GM06990 (cell line): ENCODE measurements at regions not wholly inside any gene's neighbourhood (a gene's known extent, or its start where the extent isn't known, plus 50 kb on each side); places are given as distances from the start of the nearest gene placed in this dataset.

ENCODE experiments used
- DNase-seq: peaks from one replicate; pipeline ENCODE4 v3.0.0-alpha.2; 2011; ENCODE audit not compliant: insufficient read length; ENCODE audit errors: extremely low read depth
- H3K27me3 ChIP-seq: replicated peaks from 2 replicates; pipeline ENCODE4 v1.6.0; 2011; ENCODE audit warnings: low read length; ENCODE audit not compliant: control insufficient read depth, insufficient read depth
- H3K36me3 ChIP-seq: 2 replicates; pipeline ENCODE4 v1.5.1; 2011; ENCODE audit warnings: low read length; ENCODE audit not compliant: control insufficient read depth, insufficient read depth
- H3K4me3 ChIP-seq: replicated peaks from 2 replicates; pipeline ENCODE4 v1.5.1; 2011; ENCODE audit warnings: low read depth, mild to moderate bottlenecking, control low read depth, low read length
- CTCF ChIP-seq: IDR thresholded peaks from 2 replicates; pipeline ENCODE4 v1.5.1; 2011; ENCODE audit warnings: low read length, control low read depth, mild to moderate bottlenecking, inconsistent platforms; ENCODE audit not compliant: insufficient read depth, poor library complexity, severe bottlenecking

- no peak for DNase-seq
- H3K27me3 ChIP-seq = peaks cover 1% of the 10 kb centered on the region; the same call in 1 of the 2 replicates
- no peaks in the 10 kb centered on the region for H3K36me3 ChIP-seq
- no peak overlapping the region for H3K4me3 ChIP-seq
- TF ChIP-seq CTCF = no peak
Measured at GRCh38 chr2:216970359-216970915, 110.6 kb upstream of the TNP1 start.

- no peak for DNase-seq
- Histone ChIP-seq H3K27me3 (peaks cover 1% of the 10 kb centered on the region; the same call in 1 of the 2 replicates), H3K36me3 (no peaks in the 10 kb centered on the region), H3K4me3 (no peak overlapping the region)
- no peak for TF ChIP-seq CTCF
Measured at GRCh38 chr2:216967889-216968288, 108.0 kb upstream of the TNP1 start.

GRCh38 chr2:216960671-216961268 lies 100.9 kb upstream of the TNP1 start:
- no peak for TF ChIP-seq CTCF
- H3K36me3 ChIP-seq = no peaks in the 10 kb centered on the region
- DNase-seq = no peak
- H3K4me3 ChIP-seq = no peak overlapping the region
- peaks cover 1% of the 10 kb centered on the region for H3K27me3 ChIP-seq

- no peak overlapping the region for H3K4me3 ChIP-seq
- no peaks in the 10 kb centered on the region; the same call in none of the 2 replicates for H3K27me3 ChIP-seq
- no peak for TF ChIP-seq CTCF
- H3K36me3 ChIP-seq = no peaks in the 10 kb centered on the region
- no peak for DNase-seq
Measured at GRCh38 chr2:216959433-216959832, 99.6 kb upstream of the TNP1 start.

- DNase-seq = no peak
- Histone ChIP-seq H3K4me3 (no peak overlapping the region), H3K27me3 (no peaks in the 10 kb centered on the region; the same call in 1 of the 2 replicates), H3K36me3 (no peaks in the 10 kb centered on the region)
- no peak for TF ChIP-seq CTCF
Measured at GRCh38 chr2:216956820-216957493, 97.1 kb upstream of the TNP1 start.

- no peak for TF ChIP-seq CTCF
Measured at GRCh38 chr2:216951171-216951570, 91.3 kb upstream of the TNP1 start.

More at GRCh38 chr2:216951171-216951570, 91.3 kb upstream of the TNP1 start:
- no peak for DNase-seq
- Histone ChIP-seq H3K36me3 (no peaks in the 10 kb centered on the region), H3K4me3 (no peak overlapping the region), H3K27me3 (no peaks in the 10 kb centered on the region; the same call in 1 of the 2 replicates)
